GM19463 (cell line): ENCODE measurements at regions not wholly inside any gene's neighbourhood (a gene's known extent, or its start where the extent isn't known, plus 50 kb on each side); places are given as distances from the start of the nearest gene placed in this dataset.

ENCODE experiments used
- ATAC-seq: cut with Tn5 transposase; IDR thresholded peaks from one replicate; pipeline ENCODE4 v1.9.1; 2021; ENCODE audit warnings: mild to moderate bottlenecking, moderate library complexity; ENCODE audit not compliant: unreplicated experiment

GRCh38 chr3:147838652-147839051 is 429.5 kb downstream of the ZIC1 start:
- ATAC-seq, result peak; percentile 60

GRCh38 chr3:147843331-147843730 is 434.2 kb downstream of the ZIC1 start:
- ATAC-seq, result no peak

- ATAC-seq, result no peak
Measured at GRCh38 chr3:147846293-147846692, 437.1 kb downstream of the ZIC1 start.

GRCh38 chr3:147846854-147847478 is 437.8 kb downstream of the ZIC1 start:
- ATAC-seq, result no peak

- ATAC-seq, result no peak
Measured at GRCh38 chr3:147851062-147851461, 441.9 kb downstream of the ZIC1 start.

- ATAC-seq, result no peak
Measured at GRCh38 chr3:147854542-147854941, 445.4 kb downstream of the ZIC1 start.

GRCh38 chr3:147864754-147865354 is 455.7 kb downstream of the ZIC1 start:
- ATAC-seq, result no peak

- ATAC-seq, result no peak
Measured at GRCh38 chr3:147866561-147866960, 457.4 kb downstream of the ZIC1 start.

GRCh38 chr3:147872568-147872967 is 463.4 kb downstream of the ZIC1 start:
- ATAC-seq, result no peak

GRCh38 chr3:147875498-147875897 is 466.3 kb downstream of the ZIC1 start:
- ATAC-seq, result no peak

- ATAC-seq, result no peak
Measured at GRCh38 chr3:147881933-147882332, 472.8 kb downstream of the ZIC1 start.

- ATAC-seq, result no peak
Measured at GRCh38 chr3:147886879-147887278, 477.7 kb downstream of the ZIC1 start.

GRCh38 chr3:147887797-147888196 is 478.6 kb downstream of the ZIC1 start:
- ATAC-seq, result no peak

GRCh38 chr3:147890114-147890513 is 480.9 kb downstream of the ZIC1 start:
- peak; percentile 81 for ATAC-seq

- ATAC-seq, result no peak
Measured at GRCh38 chr3:147895509-147895908, 486.3 kb downstream of the ZIC1 start.

- no peak for ATAC-seq
Measured at GRCh38 chr3:147900851-147901250, 491.7 kb downstream of the ZIC1 start.

GRCh38 chr3:147903026-147903425 is 493.9 kb downstream of the ZIC1 start:
- no peak for ATAC-seq

- ATAC-seq, result no peak
Measured at GRCh38 chr3:147904421-147904820, 495.3 kb downstream of the ZIC1 start.

GRCh38 chr3:147906285-147906684 is 497.1 kb downstream of the ZIC1 start:
- peak; percentile 65 for ATAC-seq

- peak; percentile 43 for ATAC-seq
Measured at GRCh38 chr3:147914532-147914931, 505.4 kb downstream of the ZIC1 start.

- peak; percentile 59 for ATAC-seq
Measured at GRCh38 chr3:147915057-147915456, 505.9 kb downstream of the ZIC1 start.

GRCh38 chr3:147919496-147919895 is 510.3 kb downstream of the ZIC1 start:
- ATAC-seq, result no peak

GRCh38 chr3:147921051-147921450 is 511.9 kb downstream of the ZIC1 start:
- no peak for ATAC-seq
